ENCODE measurements at regions not wholly inside any gene's neighbourhood (a gene's known extent, or its start where the extent isn't known, plus 50 kb on each side); places are given as distances from the start of the nearest gene placed in this dataset.

- no peak overlapping the region for H3K4me3 ChIP-seq (ENCODE audit: low read depth, poor library complexity, severe bottlenecking)
- WGBS, 2 donors = 92 to 94% methylated on average over 2 of the region's 2 CpGs
- no peak for DNase-seq (ENCODE audit: low spot score in 2 of 2)
- intact Hi-C loops (cut with DNase I; ENCODE audit: low total_unique reads) = no loop called here
- TF ChIP-seq CTCF (IDR thresholded peaks at IDR 0.05) (no peak), POLR2A (IDR thresholded peaks at IDR 0.05) (no peak)
Measured at GRCh38 chr3:80788914-80789313, 972.5 kb downstream of the GBE1 start.

GRCh38 chr3:80785875-80786274, 975.6 kb downstream of the GBE1 start:
- H3K4me3 ChIP-seq (ENCODE audit: low read depth, poor library complexity, severe bottlenecking) = no peak overlapping the region
- 87 to 88% methylated on average over 1 of the region's 1 CpG for WGBS, 2 donors
- no peak for DNase-seq (ENCODE audit: low spot score in 2 of 2)
- intact Hi-C loops (cut with DNase I; ENCODE audit: low total_unique reads) = no loop called here
- TF ChIP-seq POLR2A (IDR thresholded peaks at IDR 0.05) (no peak), CTCF (IDR thresholded peaks at IDR 0.05) (no peak)

GRCh38 chr3:80785475-80785874, 976.0 kb downstream of the GBE1 start:
- intact Hi-C loops (cut with DNase I; ENCODE audit: low total_unique reads) = no loop called here
- no peak overlapping the region for H3K4me3 ChIP-seq (ENCODE audit: low read depth, poor library complexity, severe bottlenecking)
- no peak for DNase-seq (ENCODE audit: low spot score in 2 of 2)
- no peak for TF ChIP-seq POLR2A (IDR thresholded peaks at IDR 0.05)
- no peak for TF ChIP-seq CTCF (IDR thresholded peaks at IDR 0.05)
- 35 to 40% methylated on average over 3 of the region's 3 CpGs for WGBS, 2 donors

- intact Hi-C loops (cut with DNase I; ENCODE audit: low total_unique reads) = no loop called here
- no peak for TF ChIP-seq CTCF (IDR thresholded peaks at IDR 0.05)
- no peak for TF ChIP-seq POLR2A (IDR thresholded peaks at IDR 0.05)
- no peak for DNase-seq (ENCODE audit: low spot score in 2 of 2)
- H3K4me3 ChIP-seq (ENCODE audit: low read depth, poor library complexity, severe bottlenecking) = no peak overlapping the region
- 63 to 71% methylated on average over 7 of the region's 7 CpGs for WGBS, 2 donors
Measured at GRCh38 chr3:80771085-80771484, 990.4 kb downstream of the GBE1 start.

GRCh38 chr3:80770106-80771074, 991.1 kb downstream of the GBE1 start:
- TF ChIP-seq CTCF (IDR thresholded peaks at IDR 0.05) (no peak), POLR2A (IDR thresholded peaks at IDR 0.05) (no peak)
- no peak for DNase-seq (ENCODE audit: low spot score in 2 of 2)
- WGBS, 2 donors = 94 to 96% methylated on average over 45 to 51 of the region's 61 CpGs
- intact Hi-C loops (cut with DNase I; ENCODE audit: low total_unique reads) = no loop called here
- no peak overlapping the region for H3K4me3 ChIP-seq (ENCODE audit: low read depth, poor library complexity, severe bottlenecking)
